ENCODE measurements at regions not wholly inside any gene's neighbourhood (a gene's known extent, or its start where the extent isn't known, plus 50 kb on each side); places are given as distances from the start of the nearest gene placed in this dataset.

- no peak overlapping the region for H4K91ac ChIP-seq (ENCODE audit: insufficient read depth, low read depth, low read length)
- H3K36me3 ChIP-seq (ENCODE audit: control insufficient read depth, insufficient read depth, low read length), result no peaks in the 10 kb centered on the region
Observed at GRCh38 chr11:19571906-19572305, 140.7 kb upstream of the NAV2 start.

More at GRCh38 chr11:19571906-19572305, 140.7 kb upstream of the NAV2 start:
- no peak overlapping the region for H3K9ac ChIP-seq (ENCODE audit: low read depth, low read length)
- in situ Hi-C loops (cut with MboI; ENCODE audit: low sequenced_read_pairs) (no loop called here), intact Hi-C loops (cut with micrococcal nuclease) (loop anchor here (5.0 kb wide), 1 partner anchor 765 kb away; no protein-coding TSS in a partner anchor), dilution Hi-C loops (cut with HindIII; ENCODE audit: low sequenced_read_pairs, unreplicated experiment) (no loop called here)
- POLR2A ChIA-PET (ENCODE audit: unreplicated experiment), result no interaction called here
- no peak overlapping the region for H3K4me3 ChIP-seq (ENCODE audit: insufficient read depth, low read depth, low read length)
- H2BK120ac ChIP-seq (ENCODE audit: low read depth, low read length), result no peak overlapping the region
- H2BK5ac ChIP-seq (ENCODE audit: low read depth, low read length, poor library complexity, severe bottlenecking), result no peak overlapping the region
- CTCF ChIA-PET, result interaction anchor here (0.6 kb wide), 1 partner anchor 271 kb away, joined by 3 read pairs; no protein-coding TSS in a partner anchor
- 92% methylated on average over 2 of the region's 4 CpGs; no CpG with 5 or more reads in 1 of the 2 experiments for WGBS, 2 experiments (ENCODE audit: extremely low coverage in 2 of 2, insufficient read length in 1 of 2)
- H2AK9ac ChIP-seq (replicated peaks; ENCODE audit: low read depth, low read length, poor library complexity), result no peak overlapping the region
- 0 out of 4 replicates have a peak, but pooled peaks cover 0 to 3% of the 10 kb centered on the region in 2 experiments for H3K79me1 ChIP-seq (ENCODE audit: low read depth in 1 of 2, low read length in 2 of 2)
- no peak overlapping the region for H3K4me2 ChIP-seq (ENCODE audit: low read depth, low read length)
- no peak overlapping the region for H3K14ac ChIP-seq (replicated peaks; ENCODE audit: low read depth, low read length)
- peaks cover 7% of the 10 kb centered on the region for H3K4me1 ChIP-seq (ENCODE audit: control insufficient read depth, insufficient read depth, low read length)
- H3K27ac ChIP-seq (ENCODE audit: insufficient read depth, low read length), result no peak overlapping the region
- no peak overlapping the region for H4K8ac ChIP-seq (ENCODE audit: low read depth in 2 of 2, low read length in 2 of 2)
- ATAC-seq (ENCODE audit: low read depth) (no peak), DNase-seq (no peak)
- H4K20me1 ChIP-seq (ENCODE audit: insufficient read depth, low read length), result no peaks in the 10 kb centered on the region
- H3K9me1 ChIP-seq (ENCODE audit: insufficient read depth, low read length), result peaks cover 13% of the 10 kb centered on the region
- H3K56ac ChIP-seq (ENCODE audit: extremely low read depth, insufficient read depth, low read length), result no peak overlapping the region
- no peaks in the 10 kb centered on the region; the same call in 1 of the 2 replicates for H3K27me3 ChIP-seq (ENCODE audit: control insufficient read depth, insufficient read depth, low read length)
- H2BK20ac ChIP-seq (ENCODE audit: low read depth, low read length), result no peak overlapping the region
- H2AK5ac ChIP-seq (ENCODE audit: low read depth, low read length), result no peak overlapping the region
- H4K5ac ChIP-seq (ENCODE audit: low read depth, low read length), result no peak overlapping the region
- H3K18ac ChIP-seq (ENCODE audit: low read depth, low read length), result no peak overlapping the region
- no peak for TF ChIP-seq CEBPB (IDR thresholded peaks at IDR 0.05; ENCODE audit: low read depth, low read length)
- no peak for TF ChIP-seq USF2 (IDR thresholded peaks at IDR 0.05; ENCODE audit: low read depth, low read length)
- no peak for TF ChIP-seq FOS (IDR thresholded peaks at IDR 0.05; ENCODE audit: low read depth, low read length)
- TF ChIP-seq NFE2L2 (IDR thresholded peaks at IDR 0.05; ENCODE audit: low read depth, low read length), result no peak
- no peak for TF ChIP-seq RAD21 (IDR thresholded peaks at IDR 0.05; ENCODE audit: low read length)
- no peak for TF ChIP-seq POLR2A (IDR thresholded peaks at IDR 0.05; ENCODE audit: low read depth, low read length)
- no peak for TF ChIP-seq BHLHE40 (IDR thresholded peaks at IDR 0.05; ENCODE audit: low read depth, low read length)
- no peak for TF ChIP-seq RCOR1 (IDR thresholded peaks at IDR 0.05; ENCODE audit: insufficient replicate concordance, low read length)
- no peak for TF ChIP-seq CTCF (conservative IDR thresholded peaks at IDR 0.05; ENCODE audit: low read depth, low read length)
- TF ChIP-seq MXI1 (IDR thresholded peaks at IDR 0.05; ENCODE audit: borderline replicate concordance, low read depth, low read length), result no peak
- no peak for TF ChIP-seq SMC3 (IDR thresholded peaks at IDR 0.05; ENCODE audit: low read depth, low read length)
- no peak for TF ChIP-seq MAFK (IDR thresholded peaks at IDR 0.05; ENCODE audit: low read depth, low read length)
- no peak for TF ChIP-seq RFX5 (IDR thresholded peaks at IDR 0.05; ENCODE audit: low read depth, low read length)
- no peak for TF ChIP-seq MAZ (IDR thresholded peaks at IDR 0.05; ENCODE audit: borderline replicate concordance, low read depth, low read length)
- TF ChIP-seq CHD1 (IDR thresholded peaks at IDR 0.05; ENCODE audit: low read depth, low read length), result no peak
- TF ChIP-seq ELK1 (IDR thresholded peaks at IDR 0.05; ENCODE audit: borderline replicate concordance, low read depth, low read length), result no peak
- no peaks in the 10 kb centered on the region; the same call in 1 of the 2 replicates for H3K9me3 ChIP-seq (ENCODE audit: control insufficient read depth, insufficient read depth, low read length)
- no peak overlapping the region for H3K4ac ChIP-seq (ENCODE audit: low read depth, low read length)
- H3K23ac ChIP-seq (ENCODE audit: low read depth, low read length), result no peak overlapping the region
- H2BK15ac ChIP-seq (ENCODE audit: low read depth, low read length), result no peak overlapping the region
- no TSS peak for BruUV-seq (replicated peaks)
- H2AFZ ChIP-seq (replicated peaks; ENCODE audit: low read length, poor library complexity), result no peak overlapping the region
